WTC11 (cell line): ENCODE measurements at regions not wholly inside any gene's neighbourhood (a gene's known extent, or its start where the extent isn't known, plus 50 kb on each side); places are given as distances from the start of the nearest gene placed in this dataset.

Experiments used
- ATAC-seq: fragments of 200-7000 bp; cut with Tn5 transposase; 2 replicates; pipeline ENCODE4 v1.10.0; 2021; ENCODE audit warnings: mild to moderate bottlenecking, moderate library complexity
- CTCF ChIA-PET: fragments of 300-600 bp; sonication (Branson Sonifier 250); formaldehyde crosslinking; loops from one replicate; lab custom pipeline; 2021; ENCODE audit warnings: antibody characterized with exemption; lab: Charles Lee
- POLR2A ChIA-PET: fragments of 350-600 bp; sonication (Branson Sonifier 250); formaldehyde crosslinking; loops from one replicate; lab custom pipeline; 2021; ENCODE audit warnings: antibody characterized with exemption; lab: Charles Lee
- DNase-seq: peaks from one replicate; pipeline ENCODE4 v3.0.0; 2021; ENCODE audit warnings: low spot score
- H3K27ac Mint-ChIP-seq: 2 replicates; pipeline ENCODE4 v1.8.0; 2021; ENCODE audit warnings: mixed read lengths
- H3K27me3 Mint-ChIP-seq: 2 replicates; pipeline ENCODE4 v1.8.0; 2021; ENCODE audit warnings: low read depth, mild to moderate bottlenecking, moderate library complexity, mixed read lengths
- H3K36me3 Mint-ChIP-seq: 2 replicates; pipeline ENCODE4 v1.8.0; 2021; ENCODE audit warnings: mixed read lengths
- H3K4me1 Mint-ChIP-seq: 2 replicates; pipeline ENCODE4 v1.8.0; 2022; ENCODE audit warnings: mixed read lengths
- H3K4me3 Mint-ChIP-seq: 2 replicates; pipeline ENCODE4 v1.8.0; 2021; ENCODE audit warnings: mild to moderate bottlenecking, moderate library complexity, mixed read lengths
- H3K9me3 Mint-ChIP-seq: 2 replicates; pipeline ENCODE4 v1.8.0; 2021; ENCODE audit warnings: mixed read lengths
- CREB1 ChIP-seq: sonication (generic); formaldehyde crosslinking; IDR thresholded peaks from 2 replicates; pipeline ENCODE4 v1.8.0; 2023; ENCODE audit warnings: mild to moderate bottlenecking, missing genetic modification reagents
- ETV6 ChIP-seq: sonication (generic); formaldehyde crosslinking; IDR thresholded peaks from 2 replicates; pipeline ENCODE4 v1.8.1; 2022; ENCODE audit warnings: mild to moderate bottlenecking, missing genetic modification reagents
- FOXK1 ChIP-seq: sonication (generic); formaldehyde crosslinking; IDR thresholded peaks from 2 replicates; pipeline ENCODE4 v1.8.0; 2022; ENCODE audit warnings: mild to moderate bottlenecking, moderate library complexity, missing genetic modification reagents
- HMGA2 ChIP-seq: fragments of 250-450 bp; sonication (Bioruptor Pico); IDR thresholded peaks from 2 replicates; pipeline ENCODE4 v1.4.0; 2021; ENCODE audit warnings: mild to moderate bottlenecking, moderate library complexity
- NFYB ChIP-seq: sonication (generic); formaldehyde crosslinking; conservative IDR thresholded peaks from 2 replicates; pipeline ENCODE4 v1.8.0; 2022; ENCODE audit warnings: low read depth, missing genetic modification reagents
- NR1H2 ChIP-seq: sonication (generic); formaldehyde crosslinking; IDR thresholded peaks from 2 replicates; pipeline ENCODE4 v1.9.0; 2021; ENCODE audit warnings: mild to moderate bottlenecking, moderate library complexity, missing genetic modification reagents
- NR3C1 ChIP-seq: sonication (generic); formaldehyde crosslinking; conservative IDR thresholded peaks from 2 replicates; pipeline ENCODE4 v1.8.1; 2023; ENCODE audit warnings: low read depth, mild to moderate bottlenecking, missing genetic modification reagents
- OVOL2 ChIP-seq: fragments of 250-450 bp; sonication (Bioruptor Pico); IDR thresholded peaks from 2 replicates; pipeline ENCODE4 v1.9.0; 2021; ENCODE audit warnings: mild to moderate bottlenecking, borderline replicate concordance
- PRRX2 ChIP-seq: fragments of 250-450 bp; sonication (Bioruptor Pico); IDR thresholded peaks from 2 replicates; pipeline ENCODE4 v1.8.0; 2021; ENCODE audit warnings: mild to moderate bottlenecking
- SP1 ChIP-seq: sonication (generic); formaldehyde crosslinking; conservative IDR thresholded peaks from 2 replicates; pipeline ENCODE4 v1.8.1; 2022; ENCODE audit warnings: missing genetic modification reagents
- STAT6 ChIP-seq: sonication (generic); formaldehyde crosslinking; conservative IDR thresholded peaks from 2 replicates; pipeline ENCODE4 v1.8.1; 2023; ENCODE audit warnings: mild to moderate bottlenecking, low read depth, missing genetic modification reagents, moderate library complexity
- TEAD4 ChIP-seq: sonication (generic); formaldehyde crosslinking; IDR thresholded peaks from 2 replicates; pipeline ENCODE4 v1.8.0; 2022; ENCODE audit warnings: mild to moderate bottlenecking, missing genetic modification reagents
- ZBTB21 ChIP-seq: sonication (generic); formaldehyde crosslinking; IDR thresholded peaks from 2 replicates; pipeline ENCODE4 v1.8.1; 2023; ENCODE audit warnings: mild to moderate bottlenecking, missing genetic modification reagents, borderline replicate concordance
- ZNF263 ChIP-seq: sonication (generic); formaldehyde crosslinking; IDR thresholded peaks from 2 replicates; pipeline ENCODE4 v1.8.1; 2022; ENCODE audit warnings: low read depth, mild to moderate bottlenecking, moderate library complexity, missing genetic modification reagents
- ZNF512 ChIP-seq: sonication (generic); formaldehyde crosslinking; IDR thresholded peaks from 2 replicates; pipeline ENCODE4 v1.8.1; 2022; ENCODE audit warnings: missing genetic modification reagents, borderline replicate concordance
- ZNF532 ChIP-seq: fragments of 250-450 bp; sonication (Bioruptor Pico); IDR thresholded peaks from 2 replicates; pipeline ENCODE4 v1.9.0; 2021; ENCODE audit warnings: mild to moderate bottlenecking, borderline replicate concordance
- TF ChIP-seq, protein P1 (sequence below): sonication (generic); formaldehyde crosslinking; IDR thresholded peaks from 2 replicates; pipeline ENCODE4 v1.8.0; 2022; ENCODE audit warnings: missing genetic modification reagents
- TF ChIP-seq, protein P2 (sequence below): sonication (generic); formaldehyde crosslinking; IDR thresholded peaks from 2 replicates; pipeline ENCODE4 v1.8.1; 2022; ENCODE audit warnings: mild to moderate bottlenecking, missing genetic modification reagents, moderate library complexity, borderline replicate concordance

DNA sequence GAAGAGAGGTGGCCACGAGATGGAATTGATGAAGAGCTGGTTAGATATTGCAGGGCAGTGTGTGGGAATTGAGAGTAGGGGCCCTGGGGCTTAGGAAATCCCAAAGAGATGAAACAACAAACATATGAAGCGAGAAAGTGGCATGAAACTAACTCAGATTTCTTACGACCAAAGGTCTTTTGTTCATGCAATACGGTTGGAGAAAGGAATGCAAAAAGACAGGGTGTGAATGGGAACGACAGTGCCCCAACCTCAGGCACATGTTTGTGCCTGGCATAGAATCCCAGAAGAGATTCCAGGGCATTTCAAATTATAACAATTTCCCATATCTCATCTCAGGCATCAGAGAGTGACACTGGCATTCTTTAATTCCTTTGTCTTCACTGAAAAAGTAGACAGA is 199.2 kb downstream of the ACTL7B start (continued):
- TF ChIP-seq, protein P1, sequence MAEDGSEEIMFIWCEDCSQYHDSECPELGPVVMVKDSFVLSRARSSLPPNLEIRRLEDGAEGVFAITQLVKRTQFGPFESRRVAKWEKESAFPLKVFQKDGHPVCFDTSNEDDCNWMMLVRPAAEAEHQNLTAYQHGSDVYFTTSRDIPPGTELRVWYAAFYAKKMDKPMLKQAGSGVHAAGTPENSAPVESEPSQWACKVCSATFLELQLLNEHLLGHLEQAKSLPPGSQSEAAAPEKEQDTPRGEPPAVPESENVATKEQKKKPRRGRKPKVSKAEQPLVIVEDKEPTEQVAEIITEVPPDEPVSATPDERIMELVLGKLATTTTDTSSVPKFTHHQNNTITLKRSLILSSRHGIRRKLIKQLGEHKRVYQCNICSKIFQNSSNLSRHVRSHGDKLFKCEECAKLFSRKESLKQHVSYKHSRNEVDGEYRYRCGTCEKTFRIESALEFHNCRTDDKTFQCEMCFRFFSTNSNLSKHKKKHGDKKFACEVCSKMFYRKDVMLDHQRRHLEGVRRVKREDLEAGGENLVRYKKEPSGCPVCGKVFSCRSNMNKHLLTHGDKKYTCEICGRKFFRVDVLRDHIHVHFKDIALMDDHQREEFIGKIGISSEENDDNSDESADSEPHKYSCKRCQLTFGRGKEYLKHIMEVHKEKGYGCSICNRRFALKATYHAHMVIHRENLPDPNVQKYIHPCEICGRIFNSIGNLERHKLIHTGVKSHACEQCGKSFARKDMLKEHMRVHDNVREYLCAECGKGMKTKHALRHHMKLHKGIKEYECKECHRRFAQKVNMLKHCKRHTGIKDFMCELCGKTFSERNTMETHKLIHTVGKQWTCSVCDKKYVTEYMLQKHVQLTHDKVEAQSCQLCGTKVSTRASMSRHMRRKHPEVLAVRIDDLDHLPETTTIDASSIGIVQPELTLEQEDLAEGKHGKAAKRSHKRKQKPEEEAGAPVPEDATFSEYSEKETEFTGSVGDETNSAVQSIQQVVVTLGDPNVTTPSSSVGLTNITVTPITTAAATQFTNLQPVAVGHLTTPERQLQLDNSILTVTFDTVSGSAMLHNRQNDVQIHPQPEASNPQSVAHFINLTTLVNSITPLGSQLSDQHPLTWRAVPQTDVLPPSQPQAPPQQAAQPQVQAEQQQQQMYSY, result no peak
- TF ChIP-seq SP1, result no peak
- no peak for TF ChIP-seq ETV6
- no peak for TF ChIP-seq PRRX2 (CRISPR knock-in tag)
- TF ChIP-seq NR3C1 (CRISPR knock-in tag), result no peak
- no peak for TF ChIP-seq ZNF512
- TF ChIP-seq, protein P2, sequence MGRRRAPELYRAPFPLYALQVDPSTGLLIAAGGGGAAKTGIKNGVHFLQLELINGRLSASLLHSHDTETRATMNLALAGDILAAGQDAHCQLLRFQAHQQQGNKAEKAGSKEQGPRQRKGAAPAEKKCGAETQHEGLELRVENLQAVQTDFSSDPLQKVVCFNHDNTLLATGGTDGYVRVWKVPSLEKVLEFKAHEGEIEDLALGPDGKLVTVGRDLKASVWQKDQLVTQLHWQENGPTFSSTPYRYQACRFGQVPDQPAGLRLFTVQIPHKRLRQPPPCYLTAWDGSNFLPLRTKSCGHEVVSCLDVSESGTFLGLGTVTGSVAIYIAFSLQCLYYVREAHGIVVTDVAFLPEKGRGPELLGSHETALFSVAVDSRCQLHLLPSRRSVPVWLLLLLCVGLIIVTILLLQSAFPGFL, result no peak
- no peak for TF ChIP-seq OVOL2 (CRISPR knock-in tag)
- no peak for TF ChIP-seq HMGA2
- TF ChIP-seq ZNF532, result no peak

DNA sequence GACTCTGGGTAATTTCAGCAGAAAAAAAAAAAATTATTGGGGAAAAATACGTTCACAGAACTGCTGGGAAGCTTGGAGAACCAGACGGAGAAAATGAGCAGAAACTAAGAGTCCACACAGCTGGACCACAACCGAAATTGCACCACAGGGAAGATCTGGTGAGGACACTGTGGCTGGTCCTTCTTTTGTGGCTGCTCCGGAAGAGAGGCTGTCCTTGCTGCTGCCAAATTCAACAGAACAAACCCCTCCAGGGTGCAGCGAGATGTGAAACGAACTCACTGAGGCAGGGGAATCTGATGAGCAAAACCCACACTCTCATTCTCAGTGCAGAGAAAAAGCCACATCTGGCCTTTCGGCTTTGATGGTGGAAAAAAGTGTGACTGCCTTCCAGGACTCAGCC is 200.0 kb downstream of the ACTL7B start:
- H3K4me3 Mint-ChIP-seq, result no peak overlapping the region
- no peak for DNase-seq
- no peak for ATAC-seq
- H3K27ac Mint-ChIP-seq, result no peak overlapping the region
- CTCF ChIA-PET, result no interaction called here
- TF ChIP-seq ZNF263 (CRISPR knock-in tag), result no peak
- no peak for TF ChIP-seq FOXK1 (CRISPR knock-in tag)
- TF ChIP-seq NR1H2, result no peak
- TF ChIP-seq ZBTB21 (CRISPR knock-in tag), result no peak
- TF ChIP-seq CREB1, result no peak
- TF ChIP-seq TEAD4 (CRISPR knock-in tag), result no peak
- TF ChIP-seq NFYB (CRISPR knock-in tag), result no peak
- TF ChIP-seq NR3C1 (CRISPR knock-in tag), result no peak
- no peak for TF ChIP-seq STAT6 (CRISPR knock-in tag)
- peaks cover 26% of the 10 kb centered on the region for H3K36me3 Mint-ChIP-seq
- H3K9me3 Mint-ChIP-seq, result peaks cover 32% of the 10 kb centered on the region
- no peaks in the 10 kb centered on the region for H3K4me1 Mint-ChIP-seq
- peaks cover 7% of the 10 kb centered on the region; the same call in 1 of the 2 replicates for H3K27me3 Mint-ChIP-seq
- POLR2A ChIA-PET, result no interaction called here
